ENCODE measurements at regions not wholly inside any gene's neighbourhood (a gene's known extent, or its start where the extent isn't known, plus 50 kb on each side); places are given as distances from the start of the nearest gene placed in this dataset.

GRCh38 chr21:43316156-43316845 is 110.6 kb downstream of the SIK1 start:
- no peak for ATAC-seq
- TF ChIP-seq CTCF (IDR thresholded peaks at IDR 0.05) = no peak
- ChIA-PET CTCF (interaction anchor here (1.4 kb wide), 1 partner anchor 10 kb away, joined by 3 read pairs; no protein-coding TSS in a partner anchor), POLR2A (no interaction called here)
- Mint-ChIP-seq H3K4me3 (no peak overlapping the region), H3K9me3 (no peaks in the 10 kb centered on the region), H3K4me1 (ENCODE audit: low read depth) (no peaks in the 10 kb centered on the region), H3K36me3 (ENCODE audit: low read depth) (no peaks in the 10 kb centered on the region), H3K27ac (no peak overlapping the region), H3K27me3 (peaks cover 2% of the 10 kb centered on the region)
- intact Hi-C loops (cut with micrococcal nuclease) = no loop called here
- no peak for DNase-seq

- POLR2A ChIA-PET = interaction anchor here (1.0 kb wide), 1 partner anchor 23 kb away, joined by 4 read pairs; no protein-coding TSS in a partner anchor
- no peak for TF ChIP-seq CTCF (IDR thresholded peaks at IDR 0.05)
- no peak overlapping the region for H3K27ac Mint-ChIP-seq
- no peaks in the 10 kb centered on the region for H3K9me3 Mint-ChIP-seq
- DNase-seq (peak; percentile 34), ATAC-seq (no peak)
- intact Hi-C loops (cut with micrococcal nuclease) = no loop called here
- no peak overlapping the region for H3K4me3 Mint-ChIP-seq
- H3K27me3 Mint-ChIP-seq = peaks cover 2% of the 10 kb centered on the region
- no peaks in the 10 kb centered on the region for H3K36me3 Mint-ChIP-seq (ENCODE audit: low read depth)
- H3K4me1 Mint-ChIP-seq (ENCODE audit: low read depth) = no peaks in the 10 kb centered on the region
- CTCF ChIA-PET = interaction anchor here (1.4 kb wide), 1 partner anchor 11 kb away, joined by 3 read pairs; no protein-coding TSS in a partner anchor
Observed at GRCh38 chr21:43315244-43316137, 111.4 kb downstream of the SIK1 start.

- peaks cover 2% of the 10 kb centered on the region for H3K27me3 Mint-ChIP-seq
- no peak for TF ChIP-seq CTCF (IDR thresholded peaks at IDR 0.05)
- intact Hi-C loops (cut with micrococcal nuclease) = no loop called here
- POLR2A ChIA-PET = interaction anchor here (1.0 kb wide), 1 partner anchor 21 kb away, joined by 4 read pairs; no protein-coding TSS in a partner anchor
- no peaks in the 10 kb centered on the region for H3K9me3 Mint-ChIP-seq
- CTCF ChIA-PET = no interaction called here
- H3K4me3 Mint-ChIP-seq = no peak overlapping the region
- no peak overlapping the region for H3K27ac Mint-ChIP-seq
- no peaks in the 10 kb centered on the region for H3K4me1 Mint-ChIP-seq (ENCODE audit: low read depth)
- DNase-seq (no peak), ATAC-seq (no peak)
- H3K36me3 Mint-ChIP-seq (ENCODE audit: low read depth) = no peaks in the 10 kb centered on the region
Observed at GRCh38 chr21:43313939-43314405, 113.0 kb downstream of the SIK1 start.

GRCh38 chr21:43313221-43313938 is 113.6 kb downstream of the SIK1 start:
- no peak for TF ChIP-seq CTCF (IDR thresholded peaks at IDR 0.05)
- Mint-ChIP-seq H3K9me3 (no peaks in the 10 kb centered on the region), H3K4me3 (no peak overlapping the region), H3K36me3 (ENCODE audit: low read depth) (no peaks in the 10 kb centered on the region), H3K27ac (no peak overlapping the region), H3K27me3 (peaks cover 2% of the 10 kb centered on the region), H3K4me1 (ENCODE audit: low read depth) (no peaks in the 10 kb centered on the region)
- no peak for ATAC-seq
- intact Hi-C loops (cut with micrococcal nuclease) = no loop called here
- DNase-seq = no peak
- ChIA-PET POLR2A (no interaction called here), CTCF (no interaction called here)

All from activated CD8-positive, alpha-beta T cell treated with anti-CD3 and anti-CD28 coated beads for 36 hours (primary cell).